ENCODE measurements at regions not wholly inside any gene's neighbourhood (a gene's known extent, or its start where the extent isn't known, plus 50 kb on each side); places are given as distances from the start of the nearest gene placed in this dataset.

DNA sequence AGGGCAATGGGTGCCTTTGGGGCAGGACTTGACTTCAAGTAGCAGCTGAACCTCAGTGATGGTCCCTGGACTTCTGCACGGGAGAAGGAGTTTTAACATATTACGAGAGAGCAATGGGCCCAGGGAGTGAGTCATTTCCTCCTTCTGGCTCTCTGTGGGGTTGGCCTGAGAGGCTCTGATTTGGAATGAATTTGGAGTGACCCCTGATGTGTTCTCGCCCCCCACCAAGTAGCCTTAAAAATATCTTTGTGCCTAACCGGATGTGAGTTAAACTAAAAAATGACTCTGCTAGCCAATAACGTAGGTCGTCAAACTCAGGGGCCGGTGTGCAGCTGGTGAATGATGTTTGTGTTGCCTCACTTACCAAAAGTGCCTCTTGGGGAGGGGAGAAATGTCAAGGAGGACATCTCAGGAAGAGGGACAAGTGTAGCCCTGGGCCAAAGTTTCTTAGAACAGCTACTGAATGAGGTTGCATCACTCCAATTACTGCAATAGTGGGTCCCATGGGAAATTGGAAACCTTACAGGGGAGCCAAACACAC, 656.6 kb downstream of the INHBA start:
- TF ChIP-seq, protein P1, sequence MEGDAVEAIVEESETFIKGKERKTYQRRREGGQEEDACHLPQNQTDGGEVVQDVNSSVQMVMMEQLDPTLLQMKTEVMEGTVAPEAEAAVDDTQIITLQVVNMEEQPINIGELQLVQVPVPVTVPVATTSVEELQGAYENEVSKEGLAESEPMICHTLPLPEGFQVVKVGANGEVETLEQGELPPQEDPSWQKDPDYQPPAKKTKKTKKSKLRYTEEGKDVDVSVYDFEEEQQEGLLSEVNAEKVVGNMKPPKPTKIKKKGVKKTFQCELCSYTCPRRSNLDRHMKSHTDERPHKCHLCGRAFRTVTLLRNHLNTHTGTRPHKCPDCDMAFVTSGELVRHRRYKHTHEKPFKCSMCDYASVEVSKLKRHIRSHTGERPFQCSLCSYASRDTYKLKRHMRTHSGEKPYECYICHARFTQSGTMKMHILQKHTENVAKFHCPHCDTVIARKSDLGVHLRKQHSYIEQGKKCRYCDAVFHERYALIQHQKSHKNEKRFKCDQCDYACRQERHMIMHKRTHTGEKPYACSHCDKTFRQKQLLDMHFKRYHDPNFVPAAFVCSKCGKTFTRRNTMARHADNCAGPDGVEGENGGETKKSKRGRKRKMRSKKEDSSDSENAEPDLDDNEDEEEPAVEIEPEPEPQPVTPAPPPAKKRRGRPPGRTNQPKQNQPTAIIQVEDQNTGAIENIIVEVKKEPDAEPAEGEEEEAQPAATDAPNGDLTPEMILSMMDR (IDR thresholded peaks at IDR 0.05; ENCODE audit: low read depth, low read length): no peak
- DNase-seq (ENCODE audit: extremely low read depth, low read depth): no peak

DNA sequence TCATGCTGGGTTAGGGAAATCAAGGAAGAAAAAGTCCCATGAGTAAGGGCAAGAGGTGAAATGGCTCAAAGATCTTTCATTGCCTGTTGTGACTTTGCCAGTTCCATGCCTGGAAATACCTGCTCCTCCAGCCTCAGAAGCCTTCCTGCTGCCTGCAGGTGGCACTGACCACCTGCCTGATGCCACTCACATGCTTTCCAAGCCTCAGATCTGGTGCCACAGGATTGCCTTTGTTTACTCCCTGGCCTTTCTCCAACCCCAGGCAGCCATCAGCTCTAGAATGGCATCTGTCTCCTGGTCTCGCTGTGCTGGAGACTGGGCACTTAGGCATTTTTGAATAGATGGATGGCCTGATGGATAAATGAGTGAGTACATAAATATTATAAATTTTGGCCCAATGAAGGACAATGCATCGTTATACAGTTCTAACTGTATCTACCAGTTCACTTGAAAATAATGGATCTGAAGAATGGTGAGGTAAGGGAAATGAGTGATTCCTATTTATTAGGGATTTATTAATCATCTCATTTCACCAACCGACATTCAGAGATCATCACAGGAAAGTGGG, 657.2 kb downstream of the INHBA start:
- TF ChIP-seq, protein P1 (IDR thresholded peaks at IDR 0.05; ENCODE audit: low read depth, low read length): no peak
- DNase-seq (ENCODE audit: extremely low read depth, low read depth): no peak

DNA sequence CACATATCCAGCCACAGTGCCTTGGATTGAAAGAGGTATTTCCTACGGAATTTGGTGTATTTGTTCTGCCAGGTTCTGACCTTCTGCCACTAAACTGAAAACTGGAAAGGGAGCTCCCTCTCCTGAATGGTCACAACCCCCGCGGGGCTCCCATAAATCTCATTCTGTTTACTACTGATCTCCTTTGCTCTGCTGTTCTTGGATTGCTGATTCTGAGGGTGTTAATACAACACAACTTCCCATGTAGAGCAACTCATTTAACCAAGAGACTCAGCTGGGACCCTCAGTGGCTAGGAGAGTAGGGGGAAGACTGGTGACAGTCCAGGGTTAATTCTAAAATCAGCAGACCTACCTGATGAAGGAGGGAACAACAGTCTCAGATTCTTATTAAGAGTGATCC, 662.9 kb downstream of the INHBA start:
- no peak for DNase-seq (ENCODE audit: extremely low read depth, low read depth)
- TF ChIP-seq, protein P1 (IDR thresholded peaks at IDR 0.05; ENCODE audit: low read depth, low read length): no peak

DNA sequence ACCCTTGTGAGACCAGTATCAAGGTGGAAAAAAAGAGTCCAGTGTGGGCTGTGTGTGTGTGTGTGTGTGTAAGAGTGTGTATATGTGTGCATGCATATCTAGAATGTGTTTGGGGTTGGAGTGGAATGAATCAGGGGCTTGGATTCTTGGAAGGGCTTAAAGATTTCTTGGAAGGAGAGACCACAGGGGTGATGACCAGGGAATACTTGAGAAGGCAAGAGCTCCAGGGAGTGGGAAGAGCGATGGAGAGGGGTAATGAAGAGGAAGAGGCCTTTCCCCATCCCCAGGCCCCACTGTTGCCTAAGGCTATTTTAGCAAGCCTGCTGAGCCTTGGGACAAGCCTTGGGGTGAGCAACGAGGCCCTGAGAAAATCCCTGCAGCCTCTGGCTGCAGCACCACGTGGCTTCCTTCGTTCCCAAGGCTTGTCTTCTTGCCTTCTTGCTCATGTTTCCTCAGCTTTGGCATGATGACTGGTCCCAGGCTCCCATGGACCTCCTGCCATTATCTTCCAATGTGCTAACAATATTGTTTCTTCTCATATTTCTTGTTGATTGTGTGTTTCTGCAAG, 663.4 kb downstream of the INHBA start:
- TF ChIP-seq, protein P1 (IDR thresholded peaks at IDR 0.05; ENCODE audit: low read depth, low read length): no peak
- DNase-seq (ENCODE audit: extremely low read depth, low read depth): no peak

DNA sequence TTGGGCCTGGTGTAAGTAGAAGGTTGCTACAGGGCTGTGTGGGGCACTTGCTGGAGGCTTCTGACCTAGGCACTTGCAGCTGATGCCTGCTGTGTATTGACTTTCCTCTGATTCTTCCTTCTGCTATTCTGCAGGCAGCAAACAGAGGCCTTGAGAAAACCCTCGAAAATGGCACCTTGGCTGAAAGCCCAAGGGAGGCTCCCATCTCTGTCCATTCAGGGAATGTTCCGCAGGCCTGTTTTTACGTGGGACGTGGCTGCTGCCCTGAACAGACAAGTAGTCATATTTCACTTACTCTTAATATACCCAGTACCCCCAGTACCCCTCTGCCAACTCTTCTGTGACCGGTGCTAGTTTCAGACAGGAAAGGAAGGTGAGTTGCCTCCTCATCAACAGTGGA, 664.7 kb downstream of the INHBA start:
- TF ChIP-seq, protein P1 (IDR thresholded peaks at IDR 0.05; ENCODE audit: low read depth, low read length): no peak
- DNase-seq (ENCODE audit: extremely low read depth, low read depth): no peak

DNA sequence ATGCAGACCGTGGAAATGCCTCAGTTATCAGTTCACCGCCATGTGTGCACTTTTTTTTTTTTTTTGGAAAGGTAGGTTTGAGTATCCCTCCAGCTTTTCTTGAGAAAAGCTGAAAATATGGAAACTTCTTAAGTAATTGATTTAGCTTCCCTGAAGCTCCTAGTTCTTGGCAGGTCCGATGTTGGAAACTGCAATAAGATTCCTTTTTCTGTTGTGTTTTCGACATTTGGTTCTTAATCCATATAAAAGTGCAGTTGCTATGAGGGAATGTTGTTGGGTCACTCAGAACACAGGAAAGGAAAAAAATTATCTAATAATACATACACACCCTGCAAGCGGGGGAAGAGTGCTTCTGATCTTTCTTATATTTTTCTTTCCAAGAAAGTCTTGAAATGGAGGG, 665.2 kb downstream of the INHBA start:
- TF ChIP-seq, protein P1 (IDR thresholded peaks at IDR 0.05; ENCODE audit: low read depth, low read length): no peak
- DNase-seq (ENCODE audit: extremely low read depth, low read depth): no peak

DNA sequence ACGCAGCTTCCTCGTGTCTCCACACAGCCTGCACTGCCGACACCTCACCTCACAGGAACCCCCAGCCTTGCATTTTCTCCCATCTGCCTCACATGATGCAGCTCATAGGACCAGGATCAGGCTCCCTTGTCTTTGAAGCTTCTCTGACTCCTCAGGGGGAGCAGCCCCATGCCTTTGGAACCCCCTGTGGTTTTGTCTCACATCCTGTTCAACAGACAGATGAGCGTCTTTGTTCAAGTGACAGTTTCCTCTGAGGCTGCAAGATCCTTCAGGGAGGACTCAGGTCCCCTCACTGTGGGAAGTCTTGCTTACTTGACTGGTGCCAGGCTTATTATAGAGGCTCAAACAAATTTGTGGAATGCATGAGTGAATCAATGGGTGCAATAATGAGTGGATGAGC, 667.1 kb downstream of the INHBA start:
- DNase-seq (ENCODE audit: extremely low read depth, low read depth): no peak
- TF ChIP-seq, protein P1 (IDR thresholded peaks at IDR 0.05; ENCODE audit: low read depth, low read length): no peak
